HCT116 (cell line): ENCODE measurements at regions not wholly inside any gene's neighbourhood (a gene's known extent, or its start where the extent isn't known, plus 50 kb on each side); places are given as distances from the start of the nearest gene placed in this dataset.

Experiments
- ATAC-seq: fragments of 200-7000 bp; cut with Tn5 transposase; 2 replicates; pipeline ENCODE4 v1.9.1; 2020; ENCODE audit warnings: mild to moderate bottlenecking, moderate library complexity
- BruUV-seq: library from RNA; stranded (reverse); fragments of 400-500 nt; replicated peaks from 2 replicates; lab custom pipeline; 2021; lab: Mats Ljungman, UMichigan
- CTCF ChIA-PET: fragments of 300-600 bp; sonication (Branson Sonifier 250); formaldehyde crosslinking; loops from one replicate; lab custom pipeline; 2021; ENCODE audit warnings: antibody characterized with exemption; lab: Charles Lee
- POLR2A ChIA-PET: fragments of 300-600, 350-600 bp; sonication (Branson Sonifier 250); formaldehyde crosslinking; loops from one replicate; lab custom pipeline; 2021; ENCODE audit warnings: antibody characterized with exemption; lab: Charles Lee
- RAD21 ChIA-PET, 2 experiments: fragments of 300-600 bp; sonication (Branson Sonifier 250); formaldehyde crosslinking; loops; one replicate each; lab custom pipeline; 2023; ENCODE audit warnings: low total read pairs in 2 of 2; ENCODE audit not compliant: uncharacterized antibody in 2 of 2, unreplicated experiment in 2 of 2, low non-redundant PET in 1 of 2; lab: Charles Lee
- DNase-seq: peaks from one replicate; pipeline ENCODE4 v3.0.0-alpha.2; 2010; ENCODE audit warnings: low read depth, low spot score
- H2AFZ ChIP-seq: fragments of 200-600 bp; shearing (Covaris generic), sonication (generic); 2 replicates; pipeline ENCODE4 v1.6.1; 2017; ENCODE audit warnings: low read depth, mixed run types, mixed read lengths, antibody characterized with exemption, low read length; ENCODE audit not compliant: poor library complexity, severe bottlenecking
- H3K27ac ChIP-seq: 2 replicates; pipeline ENCODE4 v1.5.1; 2012; ENCODE audit warnings: low read depth, low read length
- H3K27me3 ChIP-seq: fragments of 200-600 bp; sonication (generic); 2 replicates; pipeline ENCODE4 v1.6.1; 2016; ENCODE audit warnings: mixed run types, low read length, mixed read lengths; ENCODE audit not compliant: insufficient read depth
- H3K36me3 ChIP-seq, 2 experiments: fragments of 200-500 bp in 1 of 2; fragments of 200-600 bp in 1 of 2; sonication (Bioruptor generic) in 1 of 2; sonication (generic) in 1 of 2; 2 replicates each; pipeline versions ENCODE4 v1.5.1 to v1.6.1; 2014 to 2016; ENCODE audit warnings: low read length in 2 of 2, inconsistent platforms in 1 of 2, mixed read lengths in 1 of 2, mixed run types in 1 of 2; ENCODE audit not compliant: insufficient read depth in 2 of 2, control insufficient read depth in 1 of 2
- H3K4me1 ChIP-seq, 2 experiments: fragments of 200-600 bp in 1 of 2; sonication (generic) in 1 of 2; 2 replicates each; pipeline versions ENCODE4 v1.5.1 to v1.6.1; 2012 to 2017; ENCODE audit warnings: low read length in 2 of 2, inconsistent platforms in 1 of 2, mild to moderate bottlenecking in 1 of 2, mixed read lengths in 1 of 2, mixed run types in 1 of 2, moderate library complexity in 1 of 2; ENCODE audit not compliant: insufficient read depth in 2 of 2, control insufficient read depth in 1 of 2
- H3K4me2 ChIP-seq: fragments of 200-600 bp; sonication (generic); 2 replicates; pipeline ENCODE4 v1.6.1; 2017; ENCODE audit warnings: mixed run types, low read length, mixed read lengths
- H3K4me3 ChIP-seq, 2 experiments: fragments of 200-600 bp in 1 of 2; sonication (generic) in 1 of 2; replicated peaks in 1 of 2; 2 replicates each; pipeline ENCODE4 v1.5.1; 2011 to 2016; ENCODE audit warnings: low read length in 2 of 2, control low read depth in 1 of 2, low read depth in 1 of 2, mild to moderate bottlenecking in 1 of 2, mixed read lengths in 1 of 2, mixed run types in 1 of 2
- H3K79me2 ChIP-seq: fragments of 200-600 bp; sonication (generic); 2 replicates; pipeline ENCODE4 v1.6.1; 2017; ENCODE audit warnings: mild to moderate bottlenecking, mixed run types, low read length, moderate library complexity, mixed read lengths; ENCODE audit not compliant: insufficient read depth
- H3K9ac ChIP-seq: fragments of 200-600 bp; sonication (generic); 2 replicates; pipeline ENCODE4 v1.6.1; 2016; ENCODE audit warnings: low read length, mixed read lengths
- H3K9me2 ChIP-seq: fragments of 200-600 bp; sonication (generic), shearing (Covaris generic); 2 replicates; pipeline ENCODE4 v1.6.1; 2017; ENCODE audit warnings: mixed run types, mild to moderate bottlenecking, moderate library complexity; ENCODE audit not compliant: insufficient read depth
- H3K9me3 ChIP-seq, 2 experiments: fragments of 200-500 bp in 1 of 2; fragments of 200-600 bp in 1 of 2; sonication (Bioruptor generic) in 1 of 2; sonication (generic) in 1 of 2; 2 replicates each; pipeline ENCODE4 v1.6.1; 2014 to 2017; ENCODE audit warnings: low read length in 2 of 2, mixed read lengths in 2 of 2, inconsistent platforms in 1 of 2, low read depth in 1 of 2, mild to moderate bottlenecking in 1 of 2, mixed run types in 1 of 2, moderate library complexity in 1 of 2; ENCODE audit not compliant: control insufficient read depth in 1 of 2, insufficient read depth in 1 of 2
- H4K20me1 ChIP-seq: fragments of 200-600 bp; sonication (generic), shearing (Covaris generic); 2 replicates; pipeline ENCODE4 v1.6.1; 2017; ENCODE audit warnings: mixed run types, mild to moderate bottlenecking, moderate library complexity; ENCODE audit not compliant: insufficient read depth
- CTCF ChIP-seq, 3 experiments: fragments of 200-600 bp in 1 of 3; sonication (generic) in 1 of 3; IDR thresholded peaks in 2 of 3; conservative IDR thresholded peaks in 1 of 3; 2 replicates each; pipeline ENCODE4 v1.5.1; 2012 to 2017; ENCODE audit warnings: low read depth in 2 of 3, low read length in 2 of 3, antibody characterized with exemption in 1 of 3, borderline replicate concordance in 1 of 3, control low read depth in 1 of 3, mild to moderate bottlenecking in 1 of 3, mixed read lengths in 1 of 3, mixed run types in 1 of 3, moderate library complexity in 1 of 3; ENCODE audit not compliant: insufficient read depth in 1 of 3
- ELF1 ChIP-seq: IDR thresholded peaks from 2 replicates; pipeline ENCODE4 v1.6.1; 2012; ENCODE audit warnings: low read depth, borderline replicate concordance
- EZH2phosphoT487 ChIP-seq: fragments of 200-600 bp; IDR thresholded peaks from 2 replicates; pipeline ENCODE4 v1.6.1; 2018; ENCODE audit warnings: antibody characterized with exemption, borderline replicate concordance
- FOSL1 ChIP-seq: IDR thresholded peaks from 2 replicates; pipeline ENCODE4 v1.6.1; 2012; ENCODE audit warnings: low read depth
- JUND ChIP-seq: IDR thresholded peaks from 2 replicates; pipeline ENCODE4 v1.6.1; 2012
- POLR2A ChIP-seq: IDR thresholded peaks from 2 replicates; pipeline ENCODE4 v1.7.0; 2011; ENCODE audit warnings: borderline replicate concordance; ENCODE audit not compliant: insufficient read depth, insufficient read length; ENCODE audit errors: extremely low read depth
- POLR2AphosphoS5 ChIP-seq: IDR thresholded peaks from 2 replicates; pipeline ENCODE4 v1.6.1; 2011; ENCODE audit warnings: mild to moderate bottlenecking, low read depth, low read length, moderate library complexity
- RAD21 ChIP-seq: IDR thresholded peaks from 2 replicates; pipeline ENCODE4 v1.6.1; 2012; ENCODE audit warnings: low read depth, mild to moderate bottlenecking
- SIN3A ChIP-seq: IDR thresholded peaks from 2 replicates; pipeline ENCODE4 v1.6.1; 2012; ENCODE audit warnings: low read depth
- SP1 ChIP-seq: IDR thresholded peaks from 2 replicates; pipeline ENCODE4 v1.6.1; 2012; ENCODE audit warnings: low read depth
- SRF ChIP-seq: IDR thresholded peaks from 2 replicates; pipeline ENCODE4 v1.6.1; 2012; ENCODE audit warnings: low read depth
- TCF7L2 ChIP-seq: IDR thresholded peaks from 2 replicates; pipeline ENCODE4 v1.7.0; 2011; ENCODE audit warnings: borderline replicate concordance, inconsistent platforms; ENCODE audit not compliant: insufficient read depth, insufficient read length; ENCODE audit errors: extremely low read depth
- YY1 ChIP-seq: IDR thresholded peaks from 2 replicates; pipeline ENCODE4 v1.6.1; 2011; ENCODE audit warnings: low read length, low read depth, moderate library complexity, mild to moderate bottlenecking; ENCODE audit not compliant: insufficient replicate concordance; ENCODE audit errors: extremely low read depth
- ZFX ChIP-seq: fragments of 450-650 bp; IDR thresholded peaks from 2 replicates; pipeline ENCODE4 v1.6.1; 2017
- ZNF274 ChIP-seq: fragments of 200-500 bp; sonication (Bioruptor generic); IDR thresholded peaks from 2 replicates; pipeline ENCODE4 v1.6.1; 2014; ENCODE audit warnings: mild to moderate bottlenecking, low read depth, low read length, inconsistent platforms
- intact Hi-C: fragments of 100-400 bp; cut with micrococcal nuclease; formaldehyde crosslinking; loops from 2 replicates; pipeline ENCODE4 v1.10.0; 2022
- TF ChIP-seq, protein P1 (sequence below): IDR thresholded peaks from 2 replicates; pipeline ENCODE4 v1.6.1; 2011; ENCODE audit warnings: mild to moderate bottlenecking, low read length, moderate library complexity; ENCODE audit not compliant: insufficient replicate concordance; ENCODE audit errors: extremely low read depth
- TF ChIP-seq, protein P2 (sequence below): IDR thresholded peaks from 2 replicates; pipeline ENCODE4 v1.6.1; 2012

DNA sequence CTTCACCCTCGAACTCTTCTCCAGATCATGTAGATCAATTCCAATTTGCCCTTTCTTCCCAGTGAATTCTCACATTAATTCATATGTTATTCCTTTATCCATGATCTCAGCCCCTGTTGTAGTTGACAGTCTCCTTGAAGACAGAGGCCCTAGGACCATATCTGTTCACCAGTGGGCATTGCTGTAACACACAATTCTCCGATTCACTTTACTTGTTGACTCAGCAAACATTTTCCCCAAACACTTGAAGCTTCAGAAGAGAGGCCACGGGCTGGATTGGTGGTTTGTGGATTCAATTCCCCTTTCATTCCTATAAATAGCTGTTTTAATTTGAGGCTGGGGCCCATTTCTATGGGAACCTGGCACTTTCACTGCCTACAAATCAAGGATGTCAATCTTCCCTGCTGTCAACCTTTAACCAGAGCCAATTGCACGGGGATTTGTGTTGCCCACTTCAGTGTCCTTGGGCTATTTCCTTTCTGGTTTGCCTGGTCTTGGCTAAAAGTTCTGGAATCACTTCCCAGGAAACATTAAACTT is 393.0 kb upstream of the KIRREL3 start:
- Histone ChIP-seq H3K79me2 (no peaks in the 10 kb centered on the region), H3K9ac (no peak overlapping the region), H3K4me3 (no peak overlapping the region), H3K36me3 (no peaks in the 10 kb centered on the region), H3K9me2 (no peaks in the 10 kb centered on the region), H4K20me1 (no peaks in the 10 kb centered on the region), H3K4me1 (no peaks in the 10 kb centered on the region), H3K27ac (no peak overlapping the region), H3K9me3 (peaks cover 0 to 9% of the 10 kb centered on the region in 2 experiments; a peak in 2 of 4 replicates), H3K4me2 (no peak overlapping the region), H3K27me3 (no peaks in the 10 kb centered on the region), H2AFZ (no peak overlapping the region)
- RAD21 ChIA-PET = no interaction called here
- ATAC-seq (no peak), DNase-seq (no peak)
- TF ChIP-seq SP1 (no peak), EZH2phosphoT487 (no peak), SIN3A (no peak)
- CTCF ChIA-PET = no interaction called here
- intact Hi-C loops = no loop called here
- BruUV-seq = no TSS peak
- POLR2A ChIA-PET = no interaction called here

DNA sequence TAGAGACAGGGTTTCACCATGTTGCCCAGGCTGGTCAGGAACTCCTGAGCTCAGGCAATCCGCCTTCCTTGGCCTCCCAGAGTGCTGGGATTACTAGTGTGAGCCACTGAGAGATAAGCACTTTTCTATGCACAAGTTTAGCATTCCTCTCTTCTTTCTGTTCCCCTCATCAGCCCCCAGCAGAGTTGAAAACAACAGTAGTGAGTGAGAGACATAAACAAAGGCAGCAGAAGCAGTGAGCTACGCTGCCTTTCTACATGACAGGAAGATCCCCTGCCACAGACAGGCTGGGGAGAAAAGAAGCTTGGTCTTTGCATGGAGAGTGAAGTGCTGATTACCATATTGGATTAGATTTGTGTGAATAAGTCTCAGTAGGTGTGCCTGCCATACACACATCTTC is 392.0 kb upstream of the KIRREL3 start:
- ATAC-seq = no peak
- Histone ChIP-seq H3K79me2 (no peaks in the 10 kb centered on the region), H3K9ac (no peak overlapping the region), H4K20me1 (no peaks in the 10 kb centered on the region), H3K9me3 (peaks cover 0 to 15% of the 10 kb centered on the region in 2 experiments; a peak in 2 of 4 replicates), H2AFZ (no peak overlapping the region), H3K4me3 (no peak overlapping the region), H3K27me3 (no peaks in the 10 kb centered on the region), H3K36me3 (no peaks in the 10 kb centered on the region), H3K27ac (no peak overlapping the region), H3K4me2 (no peak overlapping the region), H3K4me1 (no peaks in the 10 kb centered on the region), H3K9me2 (no peaks in the 10 kb centered on the region)
- no peak for DNase-seq
- RAD21 ChIA-PET = no interaction called here
- BruUV-seq = no TSS peak
- TF ChIP-seq ZNF274 (no peak), YY1 (no peak), RAD21 (no peak), JUND (no peak), TCF7L2 (no peak), ELF1 (no peak), SRF (no peak), ZFX (no peak), POLR2A (no peak), FOSL1 (no peak), SIN3A (no peak), CTCF (IDR thresholded peaks at IDR 0.05 in 2 of 3, conservative IDR thresholded peaks at IDR 0.05 in 1 of 3; ENCODE audit: borderline replicate concordance in 1 of 3, insufficient read depth in 1 of 3, low read depth in 2 of 3, low read length in 2 of 3) (no peak), POLR2AphosphoS5 (no peak)
- TF ChIP-seq, protein P1, sequence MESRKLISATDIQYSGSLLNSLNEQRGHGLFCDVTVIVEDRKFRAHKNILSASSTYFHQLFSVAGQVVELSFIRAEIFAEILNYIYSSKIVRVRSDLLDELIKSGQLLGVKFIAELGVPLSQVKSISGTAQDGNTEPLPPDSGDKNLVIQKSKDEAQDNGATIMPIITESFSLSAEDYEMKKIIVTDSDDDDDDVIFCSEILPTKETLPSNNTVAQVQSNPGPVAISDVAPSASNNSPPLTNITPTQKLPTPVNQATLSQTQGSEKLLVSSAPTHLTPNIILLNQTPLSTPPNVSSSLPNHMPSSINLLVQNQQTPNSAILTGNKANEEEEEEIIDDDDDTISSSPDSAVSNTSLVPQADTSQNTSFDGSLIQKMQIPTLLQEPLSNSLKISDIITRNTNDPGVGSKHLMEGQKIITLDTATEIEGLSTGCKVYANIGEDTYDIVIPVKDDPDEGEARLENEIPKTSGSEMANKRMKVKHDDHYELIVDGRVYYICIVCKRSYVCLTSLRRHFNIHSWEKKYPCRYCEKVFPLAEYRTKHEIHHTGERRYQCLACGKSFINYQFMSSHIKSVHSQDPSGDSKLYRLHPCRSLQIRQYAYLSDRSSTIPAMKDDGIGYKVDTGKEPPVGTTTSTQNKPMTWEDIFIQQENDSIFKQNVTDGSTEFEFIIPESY = no peak
- TF ChIP-seq, protein P2, sequence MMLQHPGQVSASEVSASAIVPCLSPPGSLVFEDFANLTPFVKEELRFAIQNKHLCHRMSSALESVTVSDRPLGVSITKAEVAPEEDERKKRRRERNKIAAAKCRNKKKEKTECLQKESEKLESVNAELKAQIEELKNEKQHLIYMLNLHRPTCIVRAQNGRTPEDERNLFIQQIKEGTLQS = no peak
- CTCF ChIA-PET = no interaction called here
- intact Hi-C loops = no loop called here
- POLR2A ChIA-PET = no interaction called here
